Fibroblast of villous mesenchyme (primary cell): ENCODE measurements at regions not wholly inside any gene's neighbourhood (a gene's known extent, or its start where the extent isn't known, plus 50 kb on each side); places are given as distances from the start of the nearest gene placed in this dataset.
"Not testable (repeated sequence)": the region's sequence is repeated elsewhere in the genome, so short reads cannot be mapped to it uniquely, and the experiment has no call there.

Experiments used
- DNase-seq: peaks from one replicate; pipeline ENCODE4 v3.0.0-alpha.2; 2010; ENCODE audit warnings: low read depth
- H3K4me3 ChIP-seq: 2 replicates; pipeline ENCODE4 v1.5.1; 2011; ENCODE audit warnings: low read depth, mild to moderate bottlenecking, low read length
- CTCF ChIP-seq: IDR thresholded peaks from 2 replicates; pipeline ENCODE4 v1.5.1; 2012; ENCODE audit warnings: low read depth, mild to moderate bottlenecking, low read length; ENCODE audit not compliant: insufficient read depth

- TF ChIP-seq CTCF = no peak
- DNase-seq = no peak
- no peak overlapping the region for H3K4me3 ChIP-seq
These were observed 169.3 kb upstream of the NPY2R start for GRCh38 chr4:155039162-155039561.

- no peak overlapping the region for H3K4me3 ChIP-seq
- no peak for DNase-seq
- TF ChIP-seq CTCF = no peak
These were observed 168.4 kb upstream of the NPY2R start for GRCh38 chr4:155040031-155040430.

- no peak for TF ChIP-seq CTCF
- no peak for DNase-seq
- no peak overlapping the region for H3K4me3 ChIP-seq
These were observed 166.4 kb upstream of the NPY2R start for GRCh38 chr4:155042014-155042413.

- H3K4me3 ChIP-seq, DNase-seq: not testable (repeated sequence)
These were observed 164.2 kb upstream of the NPY2R start for GRCh38 chr4:155044251-155044650.

- no peak for TF ChIP-seq CTCF
- peak; percentile 5 for DNase-seq
- no peak overlapping the region for H3K4me3 ChIP-seq
These were observed 160.7 kb upstream of the NPY2R start for GRCh38 chr4:155047755-155048154.

GRCh38 chr4:155054042-155054441 is 154.4 kb upstream of the NPY2R start:
- not testable (repeated sequence) for H3K4me3 ChIP-seq, DNase-seq

GRCh38 chr4:155060419-155060818 is 148.0 kb upstream of the NPY2R start:
- no peak overlapping the region for H3K4me3 ChIP-seq
- TF ChIP-seq CTCF = no peak
- no peak for DNase-seq

GRCh38 chr4:155060873-155061272 is 147.6 kb upstream of the NPY2R start:
- no peak overlapping the region for H3K4me3 ChIP-seq
- no peak for DNase-seq
- TF ChIP-seq CTCF = no peak
